ENCODE measurements at regions not wholly inside any gene's neighbourhood (a gene's known extent, or its start where the extent isn't known, plus 50 kb on each side); places are given as distances from the start of the nearest gene placed in this dataset.
A peak's percentile ranks its signal among the peaks of the same experiment; 100 is the strongest.

- TF ChIP-seq YY1 (IDR thresholded peaks at IDR 0.05; ENCODE audit: borderline replicate concordance in 1 of 3, control insufficient read depth in 1 of 3, extremely low read depth in 1 of 3, insufficient read depth in 3 of 3, insufficient read length in 1 of 3, insufficient replicate concordance in 2 of 3, low read depth in 1 of 3, low read length in 2 of 3) (peak in 1 of 3 experiments; percentile 69), CTCF (IDR thresholded peaks at IDR 0.05 in 2 of 3, conservative IDR thresholded peaks at IDR 0.05 in 1 of 3; ENCODE audit: insufficient read depth in 2 of 3, low read depth in 1 of 3, low read length in 3 of 3) (peak; percentile 27 to 55 (median 51); a peak in 4 of 6 replicates), KLF16 (IDR thresholded peaks at IDR 0.05) (0 out of 2 replicates have a peak, but pooled peaks have one; percentile 8), FOXP1 (CRISPR knock-in tag; IDR thresholded peaks at IDR 0.05) (no peak), NELFE (IDR thresholded peaks at IDR 0.05; ENCODE audit: insufficient read depth, insufficient read length) (no peak), SMC3 (conservative IDR thresholded peaks at IDR 0.05; ENCODE audit: insufficient read depth, low read depth, low read length) (peak; percentile 24; the same call in 1 of the 2 replicates), ZNF280A (IDR thresholded peaks at IDR 0.05; ENCODE audit: low read depth, partially characterized antibody) (no peak), CBX1 (IDR thresholded peaks at IDR 0.05; ENCODE audit: low read depth) (no peak), ZC3H4 (CRISPR knock-in tag; IDR thresholded peaks at IDR 0.05; ENCODE audit: borderline replicate concordance) (no peak), RBBP5 (IDR thresholded peaks at IDR 0.05; ENCODE audit: borderline replicate concordance, insufficient read depth, low read length, poor library complexity, severe bottlenecking) (no peak), ILK (tag; IDR thresholded peaks at IDR 0.05; ENCODE audit: borderline replicate concordance, low read depth) (no peak), DACH1 (IDR thresholded peaks at IDR 0.05; ENCODE audit: partially characterized antibody) (no peak), LCOR (CRISPR knock-in tag; IDR thresholded peaks at IDR 0.05) (no peak), FOXP4 (CRISPR knock-in tag; IDR thresholded peaks at IDR 0.05; ENCODE audit: borderline replicate concordance) (no peak), RAD21 (CRISPR knock-in tag; conservative IDR thresholded peaks at IDR 0.05 in 1 of 2, IDR thresholded peaks at IDR 0.05 in 1 of 2) (peak; percentile 45 to 69; a peak in 3 of 4 replicates), XRCC3 (IDR thresholded peaks at IDR 0.05) (no peak)
These were observed 52.2 kb upstream of the KCNH7 start (continued) for GRCh38 chr2:162890690-162891311.
